ENCODE measurements at regions not wholly inside any gene's neighbourhood (a gene's known extent, or its start where the extent isn't known, plus 50 kb on each side); places are given as distances from the start of the nearest gene placed in this dataset.

DNA sequence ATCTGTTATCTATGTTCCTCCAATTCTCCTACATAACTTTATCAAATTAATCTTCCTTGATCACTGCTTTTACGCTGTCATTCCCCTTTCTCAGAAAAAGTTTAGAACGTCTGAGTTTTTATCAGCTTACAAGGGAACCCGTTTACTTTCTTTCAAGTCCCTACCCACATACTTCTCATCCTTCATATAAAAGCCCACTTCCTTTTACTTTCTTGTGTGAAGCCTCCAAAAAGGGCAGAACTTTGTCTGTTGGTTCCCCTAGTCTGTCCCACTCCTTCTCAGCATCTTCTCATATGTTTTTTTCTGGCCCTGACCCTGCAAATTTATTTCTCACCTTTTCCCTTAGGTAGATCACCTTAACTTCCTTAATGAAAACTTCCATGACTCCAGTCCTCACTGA is 106.1 kb downstream of the TFAP2B start:
- ATAC-seq (no peak), DNase-seq (no peak)
- H3K36me3 ChIP-seq, result no peaks in the 10 kb centered on the region
- no peaks in the 10 kb centered on the region for H3K4me1 ChIP-seq
- H3K4me3 ChIP-seq, result no peak overlapping the region
- no peak overlapping the region for H3K27ac ChIP-seq
- intact Hi-C loops (cut with DNase I), result no loop called here
- peaks cover 0 to 19% (median 9%) of the 10 kb centered on the region in 12 donors for H3K9me3 ChIP-seq
- H3K27me3 ChIP-seq, result no peaks in the 10 kb centered on the region
- WGBS, 4 donors, result 50 to 57% (median 55%) methylated on average over 3 of the region's 3 CpGs
- TF ChIP-seq CTCF (IDR thresholded peaks at IDR 0.05), result no peak

DNA sequence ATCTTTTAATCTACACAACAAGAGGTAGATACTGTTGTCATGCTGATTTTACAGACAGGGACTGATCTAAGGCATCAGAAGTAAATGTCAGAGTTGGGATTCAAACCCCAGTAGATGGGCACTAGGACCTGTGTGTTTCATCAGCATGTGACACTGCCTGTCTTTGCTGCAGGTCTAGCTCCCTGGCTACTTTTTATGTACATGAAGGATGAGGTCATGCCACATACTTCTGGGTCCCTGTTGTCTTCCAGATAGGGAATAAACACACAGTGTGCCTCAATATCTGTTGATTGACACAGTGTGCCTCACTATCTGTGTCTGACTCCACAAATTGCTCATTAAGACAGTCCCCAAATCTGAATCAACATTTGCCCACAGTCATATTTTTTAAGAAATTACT is 106.9 kb downstream of the TFAP2B start:
- ATAC-seq (no peak), DNase-seq (no peak)
- TF ChIP-seq POLR2A (IDR thresholded peaks at IDR 0.05) (no peak), CTCF (IDR thresholded peaks at IDR 0.05) (no peak)
- Histone ChIP-seq H3K36me3 (no peaks in the 10 kb centered on the region), H3K27ac (no peak overlapping the region), H3K27me3 (no peaks in the 10 kb centered on the region), H3K4me3 (no peak overlapping the region), H3K9me3 (peaks cover 0 to 19% (median 9%) of the 10 kb centered on the region in 12 donors), H3K4me1 (no peaks in the 10 kb centered on the region)
- intact Hi-C loops (cut with DNase I), result no loop called here

DNA sequence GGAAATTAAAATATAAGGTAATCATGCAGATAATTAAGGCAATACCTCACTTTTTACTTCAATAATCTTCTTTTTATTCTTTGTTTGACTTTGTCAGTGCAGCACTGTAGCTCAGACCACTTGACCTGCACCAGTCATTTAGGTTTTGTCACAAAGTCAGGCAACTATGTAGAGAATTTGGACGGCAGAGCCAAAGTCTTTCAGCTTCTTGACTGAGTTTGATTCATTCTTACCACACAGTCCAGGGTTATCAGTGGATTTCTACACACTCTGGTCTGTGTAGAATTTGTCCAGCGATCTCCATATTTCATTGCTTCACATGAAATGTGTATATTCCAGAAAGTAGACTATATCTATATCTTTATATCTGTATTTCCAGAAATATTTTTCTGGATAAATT is 107.3 kb downstream of the TFAP2B start:
- Histone ChIP-seq H3K9me3 (peaks cover 0 to 17% (median 9%) of the 10 kb centered on the region in 12 donors), H3K4me3 (no peak overlapping the region), H3K36me3 (no peaks in the 10 kb centered on the region), H3K4me1 (no peaks in the 10 kb centered on the region), H3K27me3 (no peaks in the 10 kb centered on the region), H3K27ac (no peak overlapping the region)
- intact Hi-C loops (cut with DNase I), result no loop called here
- DNase-seq, result no peak
- WGBS, 4 donors, result 37 to 57% (median 50%) methylated on average over 2 of the region's 2 CpGs
- ATAC-seq, result no peak
- TF ChIP-seq CTCF (IDR thresholded peaks at IDR 0.05) (no peak), POLR2A (IDR thresholded peaks at IDR 0.05) (no peak)

DNA sequence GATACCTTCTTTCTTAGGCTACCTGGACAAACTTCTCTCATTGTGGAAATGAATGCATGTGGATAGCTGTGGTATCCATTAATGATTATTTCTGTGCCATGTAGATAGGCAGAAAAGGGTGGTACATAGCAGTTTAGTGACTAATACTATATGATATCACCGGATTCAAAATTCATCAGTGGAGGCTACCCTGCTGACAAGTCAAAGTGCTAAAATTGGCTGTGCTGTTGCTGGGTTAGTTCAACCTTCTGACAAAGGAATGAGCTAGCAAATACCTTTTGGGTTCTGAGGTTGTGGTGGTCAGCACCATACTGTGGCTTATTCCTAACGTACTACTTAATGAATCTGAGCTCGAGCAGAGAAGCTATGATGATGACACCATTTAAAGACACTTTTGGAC is 109.1 kb downstream of the TFAP2B start:
- Histone ChIP-seq H3K27ac (no peak overlapping the region), H3K27me3 (no peaks in the 10 kb centered on the region), H3K9me3 (no peaks in the 10 kb centered on the region), H3K36me3 (no peaks in the 10 kb centered on the region), H3K4me1 (no peaks in the 10 kb centered on the region), H3K4me3 (no peak overlapping the region)
- no peak for TF ChIP-seq CTCF (IDR thresholded peaks at IDR 0.05)
- no peak for TF ChIP-seq POLR2A (IDR thresholded peaks at IDR 0.05)
- intact Hi-C loops (cut with DNase I), result no loop called here
- WGBS, 4 donors, result 37 to 52% (median 42%) methylated on average over 3 of the region's 3 CpGs
- ATAC-seq (no peak), DNase-seq (no peak)

Data from heart left ventricle (tissue), 16 donors.